HEK293 (cell line): ENCODE measurements at regions not wholly inside any gene's neighbourhood (a gene's known extent, or its start where the extent isn't known, plus 50 kb on each side); places are given as distances from the start of the nearest gene placed in this dataset.
A peak's percentile ranks its signal among the peaks of the same experiment; 100 is the strongest.

Experiments
- FEZF1 ChIP-seq: fragments of 450-650 bp; formaldehyde crosslinking; IDR thresholded peaks from 2 replicates; pipeline ENCODE4 v1.5.1; 2016; ENCODE audit warnings: missing biosample characterization, missing genetic modification characterization
- GLIS2 ChIP-seq: fragments of 450-650 bp; formaldehyde crosslinking; IDR thresholded peaks from 2 replicates; pipeline ENCODE4 v1.5.1; 2016; ENCODE audit warnings: missing biosample characterization, missing genetic modification characterization
- MYNN ChIP-seq: fragments of 450-650 bp; formaldehyde crosslinking; IDR thresholded peaks from 2 replicates; pipeline ENCODE4 v1.5.1; 2016; ENCODE audit warnings: missing biosample characterization, missing genetic modification characterization, borderline replicate concordance
- PRDM1 ChIP-seq: fragments of 450-650 bp; formaldehyde crosslinking; IDR thresholded peaks from 2 replicates; pipeline ENCODE4; 2016; ENCODE audit warnings: missing biosample characterization, missing genetic modification characterization
- WT1 ChIP-seq: fragments of 450-650 bp; formaldehyde crosslinking; IDR thresholded peaks from 2 replicates; pipeline ENCODE4 v1.5.1; 2016; ENCODE audit warnings: missing biosample characterization, missing genetic modification characterization
- ZEB2 ChIP-seq: fragments of 450-650 bp; formaldehyde crosslinking; IDR thresholded peaks from 2 replicates; pipeline ENCODE4 v1.5.1; 2016; ENCODE audit warnings: missing biosample characterization, missing genetic modification characterization
- ZNF133 ChIP-seq: fragments of 450-650 bp; formaldehyde crosslinking; IDR thresholded peaks from 2 replicates; pipeline ENCODE4 v1.5.1; 2016; ENCODE audit warnings: missing biosample characterization, missing genetic modification characterization
- ZNF146 ChIP-seq: fragments of 450-650 bp; formaldehyde crosslinking; IDR thresholded peaks from 2 replicates; pipeline ENCODE4 v1.5.1; 2016; ENCODE audit warnings: missing biosample characterization, missing genetic modification characterization
- ZNF157 ChIP-seq: fragments of 450-650 bp; formaldehyde crosslinking; IDR thresholded peaks from 2 replicates; pipeline ENCODE4 v1.5.1; 2016; ENCODE audit warnings: missing biosample characterization, missing genetic modification characterization
- ZNF2 ChIP-seq: fragments of 450-650 bp; formaldehyde crosslinking; IDR thresholded peaks from 2 replicates; pipeline ENCODE4 v1.5.1; 2016; ENCODE audit warnings: missing biosample characterization, missing genetic modification characterization
- ZNF223 ChIP-seq: fragments of 450-650 bp; formaldehyde crosslinking; IDR thresholded peaks from 2 replicates; pipeline ENCODE4 v1.5.1; 2016; ENCODE audit warnings: missing biosample characterization, missing genetic modification characterization
- ZNF292 ChIP-seq: fragments of 450-650 bp; formaldehyde crosslinking; IDR thresholded peaks from 2 replicates; pipeline ENCODE4 v1.5.1; 2016; ENCODE audit warnings: low read depth, missing biosample characterization, missing genetic modification characterization, borderline replicate concordance
- ZNF501 ChIP-seq: fragments of 450-650 bp; formaldehyde crosslinking; IDR thresholded peaks from 2 replicates; pipeline ENCODE4 v1.5.1; 2016; ENCODE audit warnings: missing biosample characterization, missing genetic modification characterization
- ZNF510 ChIP-seq: fragments of 450-650 bp; formaldehyde crosslinking; IDR thresholded peaks from 2 replicates; pipeline ENCODE4 v1.5.1; 2018; ENCODE audit warnings: mild to moderate bottlenecking, missing genetic modification characterization, missing biosample characterization; ENCODE audit not compliant: insufficient replicate concordance
- ZNF529 ChIP-seq: fragments of 450-650 bp; formaldehyde crosslinking; IDR thresholded peaks from 2 replicates; pipeline ENCODE4 v1.5.1; 2017; ENCODE audit warnings: missing genetic modification characterization, missing biosample characterization; ENCODE audit not compliant: insufficient replicate concordance
- ZNF624 ChIP-seq: fragments of 450-650 bp; formaldehyde crosslinking; IDR thresholded peaks from 2 replicates; pipeline ENCODE4 v1.5.1; 2017; ENCODE audit warnings: missing biosample characterization, missing genetic modification characterization
- ZNF701 ChIP-seq: fragments of 450-650 bp; formaldehyde crosslinking; IDR thresholded peaks from 2 replicates; pipeline ENCODE4 v1.5.1; 2016; ENCODE audit warnings: missing biosample characterization, missing genetic modification characterization
- ZNF776 ChIP-seq: fragments of 450-650 bp; formaldehyde crosslinking; IDR thresholded peaks from 2 replicates; pipeline ENCODE4 v1.5.0; 2017; ENCODE audit warnings: missing biosample characterization, missing genetic modification characterization, borderline replicate concordance
- TF ChIP-seq, protein P1 (sequence below): fragments of 450-650 bp; formaldehyde crosslinking; conservative IDR thresholded peaks from 2 replicates; pipeline ENCODE4 v1.5.1; 2016; ENCODE audit warnings: low read depth, missing biosample characterization, missing genetic modification characterization
- TF ChIP-seq, protein P2 (sequence below): fragments of 450-650 bp; formaldehyde crosslinking; IDR thresholded peaks from 2 replicates; pipeline ENCODE4 v1.5.1; 2017; ENCODE audit warnings: missing biosample characterization, missing genetic modification characterization
- TF ChIP-seq, protein P3 (sequence below): fragments of 450-650 bp; formaldehyde crosslinking; IDR thresholded peaks from 2 replicates; pipeline ENCODE4 v1.5.1; 2016; ENCODE audit warnings: missing biosample characterization, missing genetic modification characterization
- TF ChIP-seq, protein P4 (sequence below): fragments of 450-650 bp; formaldehyde crosslinking; IDR thresholded peaks from 2 replicates; pipeline ENCODE4 v1.5.1; 2017; ENCODE audit warnings: missing biosample characterization, missing genetic modification characterization
- TF ChIP-seq, protein P5 (sequence below): fragments of 450-650 bp; formaldehyde crosslinking; IDR thresholded peaks from 2 replicates; pipeline ENCODE4 v1.5.1; 2016; ENCODE audit warnings: missing biosample characterization, missing genetic modification characterization
- TF ChIP-seq, protein P6 (sequence below): fragments of 450-650 bp; formaldehyde crosslinking; conservative IDR thresholded peaks from 2 replicates; pipeline ENCODE4 v1.5.1; 2016; ENCODE audit warnings: low read depth, missing biosample characterization, missing genetic modification characterization

DNA sequence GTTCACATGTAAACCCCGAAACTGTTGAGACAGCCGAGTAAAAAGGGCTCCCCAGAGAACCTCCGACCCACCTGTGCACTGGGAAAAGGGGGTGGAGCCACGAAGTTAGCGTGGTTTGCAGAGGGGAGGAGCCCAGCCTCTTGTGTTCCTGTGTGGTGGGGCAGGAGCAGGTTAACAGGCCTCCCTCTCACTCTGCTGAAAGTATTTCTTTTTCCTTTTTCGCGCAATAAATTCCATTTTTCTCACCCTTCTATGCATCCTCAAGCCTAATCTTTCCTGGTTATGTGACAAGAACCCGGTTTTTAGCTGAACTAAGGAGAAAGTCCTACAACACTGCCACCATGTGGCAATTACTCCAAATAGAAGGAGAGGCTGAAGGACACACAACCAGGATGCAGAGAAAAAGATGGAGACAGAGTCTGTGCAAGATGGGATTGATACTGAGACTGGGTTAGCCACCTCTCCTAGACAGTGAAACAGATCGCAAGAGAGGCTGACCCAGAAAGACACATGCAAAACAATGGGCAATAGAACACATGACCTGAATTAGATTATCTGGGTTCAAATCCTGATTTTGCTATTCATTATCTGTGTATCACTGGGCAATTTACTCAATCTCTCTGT, 168.7 kb upstream of the PRSS16 start (continued):
- TF ChIP-seq, protein P1, sequence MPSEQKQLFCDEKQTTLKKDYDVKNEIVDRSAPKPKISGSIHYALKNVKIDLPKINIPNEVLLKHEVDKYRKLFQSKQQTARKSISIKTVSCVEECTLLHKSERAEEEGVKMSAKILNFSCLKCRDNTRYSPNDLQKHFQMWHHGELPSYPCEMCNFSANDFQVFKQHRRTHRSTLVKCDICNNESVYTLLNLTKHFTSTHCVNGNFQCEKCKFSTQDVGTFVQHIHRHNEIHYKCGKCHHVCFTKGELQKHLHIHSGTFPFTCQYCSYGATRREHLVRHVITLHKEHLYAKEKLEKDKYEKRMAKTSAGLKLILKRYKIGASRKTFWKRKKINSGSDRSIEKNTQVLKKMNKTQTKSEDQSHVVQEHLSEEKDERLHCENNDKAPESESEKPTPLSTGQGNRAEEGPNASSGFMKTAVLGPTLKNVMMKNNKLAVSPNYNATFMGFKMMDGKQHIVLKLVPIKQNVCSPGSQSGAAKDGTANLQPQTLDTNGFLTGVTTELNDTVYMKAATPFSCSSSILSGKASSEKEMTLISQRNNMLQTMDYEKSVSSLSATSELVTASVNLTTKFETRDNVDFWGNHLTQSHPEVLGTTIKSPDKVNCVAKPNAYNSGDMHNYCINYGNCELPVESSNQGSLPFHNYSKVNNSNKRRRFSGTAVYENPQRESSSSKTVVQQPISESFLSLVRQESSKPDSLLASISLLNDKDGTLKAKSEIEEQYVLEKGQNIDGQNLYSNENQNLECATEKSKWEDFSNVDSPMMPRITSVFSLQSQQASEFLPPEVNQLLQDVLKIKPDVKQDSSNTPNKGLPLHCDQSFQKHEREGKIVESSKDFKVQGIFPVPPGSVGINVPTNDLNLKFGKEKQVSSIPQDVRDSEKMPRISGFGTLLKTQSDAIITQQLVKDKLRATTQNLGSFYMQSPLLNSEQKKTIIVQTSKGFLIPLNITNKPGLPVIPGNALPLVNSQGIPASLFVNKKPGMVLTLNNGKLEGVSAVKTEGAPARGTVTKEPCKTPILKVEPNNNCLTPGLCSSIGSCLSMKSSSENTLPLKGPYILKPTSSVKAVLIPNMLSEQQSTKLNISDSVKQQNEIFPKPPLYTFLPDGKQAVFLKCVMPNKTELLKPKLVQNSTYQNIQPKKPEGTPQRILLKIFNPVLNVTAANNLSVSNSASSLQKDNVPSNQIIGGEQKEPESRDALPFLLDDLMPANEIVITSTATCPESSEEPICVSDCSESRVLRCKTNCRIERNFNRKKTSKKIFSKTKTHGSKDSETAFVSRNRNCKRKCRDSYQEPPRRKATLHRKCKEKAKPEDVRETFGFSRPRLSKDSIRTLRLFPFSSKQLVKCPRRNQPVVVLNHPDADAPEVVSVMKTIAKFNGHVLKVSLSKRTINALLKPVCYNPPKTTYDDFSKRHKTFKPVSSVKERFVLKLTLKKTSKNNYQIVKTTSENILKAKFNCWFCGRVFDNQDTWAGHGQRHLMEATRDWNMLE (tag by site-specific recombination): 0 out of 2 replicates have a peak, but pooled peaks have one; percentile 18
- TF ChIP-seq, protein P2, sequence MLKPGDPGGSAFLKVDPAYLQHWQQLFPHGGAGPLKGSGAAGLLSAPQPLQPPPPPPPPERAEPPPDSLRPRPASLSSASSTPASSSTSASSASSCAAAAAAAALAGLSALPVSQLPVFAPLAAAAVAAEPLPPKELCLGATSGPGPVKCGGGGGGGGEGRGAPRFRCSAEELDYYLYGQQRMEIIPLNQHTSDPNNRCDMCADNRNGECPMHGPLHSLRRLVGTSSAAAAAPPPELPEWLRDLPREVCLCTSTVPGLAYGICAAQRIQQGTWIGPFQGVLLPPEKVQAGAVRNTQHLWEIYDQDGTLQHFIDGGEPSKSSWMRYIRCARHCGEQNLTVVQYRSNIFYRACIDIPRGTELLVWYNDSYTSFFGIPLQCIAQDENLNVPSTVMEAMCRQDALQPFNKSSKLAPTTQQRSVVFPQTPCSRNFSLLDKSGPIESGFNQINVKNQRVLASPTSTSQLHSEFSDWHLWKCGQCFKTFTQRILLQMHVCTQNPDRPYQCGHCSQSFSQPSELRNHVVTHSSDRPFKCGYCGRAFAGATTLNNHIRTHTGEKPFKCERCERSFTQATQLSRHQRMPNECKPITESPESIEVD (tag by site-specific recombination): no peak
- no peak for TF ChIP-seq ZNF292 (tag by site-specific recombination)
- TF ChIP-seq, protein P3, sequence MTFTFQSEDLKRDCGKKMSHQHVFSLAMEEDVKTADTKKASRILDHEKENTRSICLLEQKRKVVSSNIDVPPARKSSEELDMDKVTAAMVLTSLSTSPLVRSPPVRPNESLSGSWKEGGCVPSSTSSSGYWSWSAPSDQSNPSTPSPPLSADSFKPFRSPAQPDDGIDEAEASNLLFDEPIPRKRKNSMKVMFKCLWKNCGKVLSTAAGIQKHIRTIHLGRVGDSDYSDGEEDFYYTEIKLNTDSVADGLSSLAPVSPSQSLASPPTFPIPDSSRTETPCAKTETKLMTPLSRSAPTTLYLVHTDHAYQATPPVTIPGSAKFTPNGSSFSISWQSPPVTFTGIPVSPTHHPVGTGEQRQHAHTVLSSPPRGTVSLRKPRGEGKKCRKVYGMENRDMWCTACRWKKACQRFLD (tag by site-specific recombination): no peak
- no peak for TF ChIP-seq GLIS2 (tag by site-specific recombination)
- TF ChIP-seq, protein P4, sequence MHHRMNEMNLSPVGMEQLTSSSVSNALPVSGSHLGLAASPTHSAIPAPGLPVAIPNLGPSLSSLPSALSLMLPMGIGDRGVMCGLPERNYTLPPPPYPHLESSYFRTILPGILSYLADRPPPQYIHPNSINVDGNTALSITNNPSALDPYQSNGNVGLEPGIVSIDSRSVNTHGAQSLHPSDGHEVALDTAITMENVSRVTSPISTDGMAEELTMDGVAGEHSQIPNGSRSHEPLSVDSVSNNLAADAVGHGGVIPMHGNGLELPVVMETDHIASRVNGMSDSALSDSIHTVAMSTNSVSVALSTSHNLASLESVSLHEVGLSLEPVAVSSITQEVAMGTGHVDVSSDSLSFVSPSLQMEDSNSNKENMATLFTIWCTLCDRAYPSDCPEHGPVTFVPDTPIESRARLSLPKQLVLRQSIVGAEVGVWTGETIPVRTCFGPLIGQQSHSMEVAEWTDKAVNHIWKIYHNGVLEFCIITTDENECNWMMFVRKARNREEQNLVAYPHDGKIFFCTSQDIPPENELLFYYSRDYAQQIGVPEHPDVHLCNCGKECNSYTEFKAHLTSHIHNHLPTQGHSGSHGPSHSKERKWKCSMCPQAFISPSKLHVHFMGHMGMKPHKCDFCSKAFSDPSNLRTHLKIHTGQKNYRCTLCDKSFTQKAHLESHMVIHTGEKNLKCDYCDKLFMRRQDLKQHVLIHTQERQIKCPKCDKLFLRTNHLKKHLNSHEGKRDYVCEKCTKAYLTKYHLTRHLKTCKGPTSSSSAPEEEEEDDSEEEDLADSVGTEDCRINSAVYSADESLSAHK: no peak
- TF ChIP-seq ZNF2 (tag by site-specific recombination): peak; percentile 99
- peak; percentile 44; the same call in 1 of the 2 replicates for TF ChIP-seq WT1
- TF ChIP-seq PRDM1 (tag by site-specific recombination): peak; percentile 81
- no peak for TF ChIP-seq MYNN (tag by site-specific recombination)
- TF ChIP-seq ZNF223 (tag by site-specific recombination): no peak
- no peak for TF ChIP-seq ZNF624 (tag by site-specific recombination)
- peak; percentile 61 for TF ChIP-seq ZNF146 (tag by site-specific recombination)
- TF ChIP-seq, protein P5, sequence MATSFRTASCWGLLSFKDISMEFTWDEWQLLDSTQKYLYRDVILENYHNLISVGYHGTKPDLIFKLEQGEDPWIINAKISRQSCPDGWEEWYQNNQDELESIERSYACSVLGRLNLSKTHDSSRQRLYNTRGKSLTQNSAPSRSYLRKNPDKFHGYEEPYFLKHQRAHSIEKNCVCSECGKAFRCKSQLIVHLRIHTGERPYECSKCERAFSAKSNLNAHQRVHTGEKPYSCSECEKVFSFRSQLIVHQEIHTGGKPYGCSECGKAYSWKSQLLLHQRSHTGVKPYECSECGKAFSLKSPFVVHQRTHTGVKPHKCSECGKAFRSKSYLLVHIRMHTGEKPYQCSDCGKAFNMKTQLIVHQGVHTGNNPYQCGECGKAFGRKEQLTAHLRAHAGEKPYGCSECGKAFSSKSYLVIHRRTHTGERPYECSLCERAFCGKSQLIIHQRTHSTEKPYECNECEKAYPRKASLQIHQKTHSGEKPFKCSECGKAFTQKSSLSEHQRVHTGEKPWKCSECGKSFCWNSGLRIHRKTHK (tag by site-specific recombination): no peak
- TF ChIP-seq ZNF529 (tag by site-specific recombination): no peak
- peak; percentile 53; the same call in 1 of the 2 replicates for TF ChIP-seq ZEB2 (tag by site-specific recombination)
- no peak; the same call in 1 of the 2 replicates for TF ChIP-seq ZNF501 (tag by site-specific recombination)
- TF ChIP-seq ZNF510: no peak
- no peak for TF ChIP-seq ZNF157
- no peak for TF ChIP-seq ZNF701 (tag by site-specific recombination)
- no peak for TF ChIP-seq ZNF133 (tag by site-specific recombination)
- TF ChIP-seq, protein P6, sequence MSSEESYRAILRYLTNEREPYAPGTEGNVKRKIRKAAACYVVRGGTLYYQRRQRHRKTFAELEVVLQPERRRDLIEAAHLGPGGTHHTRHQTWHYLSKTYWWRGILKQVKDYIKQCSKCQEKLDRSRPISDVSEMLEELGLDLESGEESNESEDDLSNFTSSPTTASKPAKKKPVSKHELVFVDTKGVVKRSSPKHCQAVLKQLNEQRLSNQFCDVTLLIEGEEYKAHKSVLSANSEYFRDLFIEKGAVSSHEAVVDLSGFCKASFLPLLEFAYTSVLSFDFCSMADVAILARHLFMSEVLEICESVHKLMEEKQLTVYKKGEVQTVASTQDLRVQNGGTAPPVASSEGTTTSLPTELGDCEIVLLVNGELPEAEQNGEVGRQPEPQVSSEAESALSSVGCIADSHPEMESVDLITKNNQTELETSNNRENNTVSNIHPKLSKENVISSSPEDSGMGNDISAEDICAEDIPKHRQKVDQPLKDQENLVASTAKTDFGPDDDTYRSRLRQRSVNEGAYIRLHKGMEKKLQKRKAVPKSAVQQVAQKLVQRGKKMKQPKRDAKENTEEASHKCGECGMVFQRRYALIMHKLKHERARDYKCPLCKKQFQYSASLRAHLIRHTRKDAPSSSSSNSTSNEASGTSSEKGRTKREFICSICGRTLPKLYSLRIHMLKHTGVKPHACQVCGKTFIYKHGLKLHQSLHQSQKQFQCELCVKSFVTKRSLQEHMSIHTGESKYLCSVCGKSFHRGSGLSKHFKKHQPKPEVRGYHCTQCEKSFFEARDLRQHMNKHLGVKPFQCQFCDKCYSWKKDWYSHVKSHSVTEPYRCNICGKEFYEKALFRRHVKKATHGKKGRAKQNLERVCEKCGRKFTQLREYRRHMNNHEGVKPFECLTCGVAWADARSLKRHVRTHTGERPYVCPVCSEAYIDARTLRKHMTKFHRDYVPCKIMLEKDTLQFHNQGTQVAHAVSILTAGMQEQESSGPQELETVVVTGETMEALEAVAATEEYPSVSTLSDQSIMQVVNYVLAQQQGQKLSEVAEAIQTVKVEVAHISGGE (tag by site-specific recombination): no peak
- TF ChIP-seq FEZF1 (tag by site-specific recombination): no peak
- no peak for TF ChIP-seq ZNF776
